OCI-LY7 (cell line): ENCODE measurements at regions not wholly inside any gene's neighbourhood (a gene's known extent, or its start where the extent isn't known, plus 50 kb on each side); places are given as distances from the start of the nearest gene placed in this dataset.
"Not testable (repeated sequence)": the region's sequence is repeated elsewhere in the genome, so short reads cannot be mapped to it uniquely, and the experiment has no call there.

Source experiments
- BruUV-seq: library from RNA; stranded (reverse); fragments of 400-500 nt; replicated peaks from 2 replicates; lab custom pipeline; 2021; lab: Mats Ljungman, UMichigan
- CTCF ChIA-PET: fragments of 300-600 bp; sonication (Branson Sonifier 250); formaldehyde crosslinking; loops from one replicate; lab custom pipeline; 2022; ENCODE audit warnings: antibody characterized with exemption; ENCODE audit not compliant: unreplicated experiment; lab: Charles Lee
- POLR2A ChIA-PET: fragments of 300-600 bp; sonication (Branson Sonifier 250); formaldehyde crosslinking; loops from one replicate; lab custom pipeline; 2022; ENCODE audit warnings: antibody characterized with exemption; lab: Charles Lee
- DNase-seq: peaks from one replicate; pipeline ENCODE4 v3.0.0-alpha.2; 2015; ENCODE audit warnings: low spot score
- H2AFZ ChIP-seq: fragments of 200-600 bp; sonication (generic), shearing (Covaris generic); 2 replicates; pipeline ENCODE4 v1.6.1; 2014; ENCODE audit warnings: mild to moderate bottlenecking, antibody characterized with exemption, low read length, moderate library complexity
- H3K27ac ChIP-seq: fragments of 200-600 bp; sonication (generic); 2 replicates; pipeline ENCODE4 v1.5.1; 2014; ENCODE audit warnings: mixed run types, low read depth, mild to moderate bottlenecking, moderate library complexity, low read length, inconsistent platforms; ENCODE audit not compliant: poor library complexity, severe bottlenecking
- H3K36me3 ChIP-seq: fragments of 200-600 bp; sonication (generic); 2 replicates; pipeline ENCODE4 v1.6.1; 2014; ENCODE audit warnings: mild to moderate bottlenecking, antibody characterized with exemption, low read length, moderate library complexity, mixed read lengths; ENCODE audit not compliant: insufficient read depth
- H3K4me1 ChIP-seq: fragments of 200-600 bp; sonication (generic); 2 replicates; pipeline ENCODE4 v1.5.1; 2014; ENCODE audit warnings: mild to moderate bottlenecking, low read length; ENCODE audit not compliant: insufficient read depth, poor library complexity, severe bottlenecking
- H3K4me2 ChIP-seq: fragments of 200-600 bp; sonication (generic); 2 replicates; pipeline ENCODE4 v1.6.1; 2014; ENCODE audit warnings: mild to moderate bottlenecking, low read length
- H3K4me3 ChIP-seq: fragments of 200-600 bp; sonication (generic); 2 replicates; pipeline ENCODE4 v1.5.1; 2014; ENCODE audit warnings: mild to moderate bottlenecking, low read depth, low read length; ENCODE audit not compliant: poor library complexity, severe bottlenecking
- H3K79me2 ChIP-seq: fragments of 200-600 bp; sonication (generic); 2 replicates; pipeline ENCODE4 v1.6.1; 2016; ENCODE audit warnings: low read depth, mild to moderate bottlenecking, low read length, moderate library complexity, mixed read lengths; ENCODE audit not compliant: insufficient read depth
- H3K9me2 ChIP-seq: fragments of 200-600 bp; sonication (generic); 2 replicates; pipeline ENCODE4 v1.6.1; 2016; ENCODE audit warnings: mild to moderate bottlenecking, low read length, mixed read lengths; ENCODE audit not compliant: insufficient read depth
- H3K9me3 ChIP-seq: fragments of 200-600 bp; sonication (generic); 2 replicates; pipeline ENCODE4 v1.6.1; 2014; ENCODE audit warnings: mild to moderate bottlenecking, mixed run types, low read length, mixed read lengths
- H4K20me1 ChIP-seq: fragments of 200-600 bp; sonication (generic); 2 replicates; pipeline ENCODE4 v1.6.1; 2014; ENCODE audit warnings: mild to moderate bottlenecking, antibody characterized with exemption, low read length, moderate library complexity, mixed read lengths; ENCODE audit not compliant: insufficient read depth
- CTCF ChIP-seq: fragments of 200-600 bp; sonication (generic); conservative IDR thresholded peaks from 2 replicates; pipeline ENCODE4 v1.5.1; 2014; ENCODE audit warnings: mild to moderate bottlenecking, antibody characterized with exemption, low read length, moderate library complexity, mixed read lengths
- EZH2phosphoT487 ChIP-seq: fragments of 200-600 bp; sonication (generic); IDR thresholded peaks from 2 replicates; pipeline ENCODE4 v1.6.1; 2018; ENCODE audit warnings: low read depth, borderline replicate concordance, mild to moderate bottlenecking, mixed run types, antibody characterized with exemption, low read length, moderate library complexity, mixed read lengths
- intact Hi-C: fragments of 100-400 bp; cut with micrococcal nuclease; formaldehyde crosslinking; loops from one replicate; pipeline ENCODE4 v1.10.0; 2022; ENCODE audit not compliant: unreplicated experiment

GRCh38 chr9:100819980-100820379 lies 208.5 kb upstream of the PLPPR1 start:
- no peaks in the 10 kb centered on the region for H3K9me2 ChIP-seq
- no peaks in the 10 kb centered on the region for H4K20me1 ChIP-seq
- no peaks in the 10 kb centered on the region for H3K4me1 ChIP-seq
- no TSS peak for BruUV-seq
- H3K27ac ChIP-seq = no peak overlapping the region
- no peak overlapping the region for H3K4me3 ChIP-seq
- TF ChIP-seq CTCF (no peak), EZH2phosphoT487 (no peak)
- no peaks in the 10 kb centered on the region for H3K36me3 ChIP-seq
- H3K4me2 ChIP-seq = no peak overlapping the region
- no peaks in the 10 kb centered on the region for H3K79me2 ChIP-seq
- ChIA-PET POLR2A (no interaction called here), CTCF (no interaction called here)
- intact Hi-C loops = no loop called here
- no peak for DNase-seq
- H3K9me3 ChIP-seq = no peaks in the 10 kb centered on the region
- H2AFZ ChIP-seq = no peak overlapping the region

- BruUV-seq, H3K4me3 ChIP-seq, H3K36me3 ChIP-seq, H3K79me2 ChIP-seq, H4K20me1 ChIP-seq, intact Hi-C loops, H3K4me1 ChIP-seq, H2AFZ ChIP-seq, H3K27ac ChIP-seq, CTCF ChIA-PET, H3K9me2 ChIP-seq, DNase-seq, H3K9me3 ChIP-seq, H3K4me2 ChIP-seq: not testable (repeated sequence)
- POLR2A ChIA-PET = interaction anchor here (0.6 kb wide), 1 partner anchor 42 kb away, joined by 3 read pairs; no protein-coding TSS in a partner anchor
Observed at GRCh38 chr9:100833035-100833434, 195.5 kb upstream of the PLPPR1 start.

GRCh38 chr9:100838857-100839256 lies 189.7 kb upstream of the PLPPR1 start:
- H3K9me2 ChIP-seq = no peaks in the 10 kb centered on the region
- H4K20me1 ChIP-seq = no peaks in the 10 kb centered on the region
- intact Hi-C loops = no loop called here
- H3K27ac ChIP-seq = no peak overlapping the region
- no peaks in the 10 kb centered on the region for H3K9me3 ChIP-seq
- H3K4me2 ChIP-seq = no peak overlapping the region
- H2AFZ ChIP-seq = no peak overlapping the region
- no peak overlapping the region for H3K4me3 ChIP-seq
- ChIA-PET CTCF (no interaction called here), POLR2A (no interaction called here)
- no peaks in the 10 kb centered on the region for H3K36me3 ChIP-seq
- no TSS peak for BruUV-seq
- H3K4me1 ChIP-seq = no peaks in the 10 kb centered on the region
- TF ChIP-seq CTCF (no peak), EZH2phosphoT487 (no peak)
- no peaks in the 10 kb centered on the region for H3K79me2 ChIP-seq
- no peak for DNase-seq
